Tibial nerve (tissue), 4 donors: ENCODE measurements at regions not wholly inside any gene's neighbourhood (a gene's known extent, or its start where the extent isn't known, plus 50 kb on each side); places are given as distances from the start of the nearest gene placed in this dataset.

ENCODE experiments used
- DNase-seq, 2 donors: peaks; one replicate each; pipeline ENCODE4 v3.0.0-alpha.2; 2019; ENCODE audit warnings: low spot score in 2 of 2
- H3K27ac ChIP-seq, 4 donors: fragments of 200-600 bp; sonication (generic) in 3 of 4; one replicate each; pipeline ENCODE4 v1.5.1; 2017 to 2019; ENCODE audit warnings: mild to moderate bottlenecking in 1 of 4
- H3K27me3 ChIP-seq, 2 donors: fragments of 200-600 bp; sonication (generic) in 1 of 2; one replicate each; pipeline versions ENCODE4 v1.5.1 to v1.6.0; 2017 to 2019
- H3K36me3 ChIP-seq, 3 donors: fragments of 200-600 bp; sonication (generic); one replicate each; pipeline ENCODE4 v1.5.1; 2018 to 2019
- H3K4me1 ChIP-seq, 4 donors: fragments of 200-600 bp; sonication (generic) in 3 of 4; one replicate each; pipeline ENCODE4 v1.5.1; 2017 to 2019
- H3K4me3 ChIP-seq, 4 donors: fragments of 200-600 bp; sonication (generic) in 3 of 4; one replicate each; pipeline ENCODE4 v1.5.1; 2017 to 2019; ENCODE audit warnings: mild to moderate bottlenecking in 1 of 4, moderate library complexity in 1 of 4
- H3K9me3 ChIP-seq, 4 donors: fragments of 200-600 bp; sonication (generic) in 3 of 4; one replicate each; pipeline ENCODE4 v1.5.1; 2017 to 2019
- CTCF ChIP-seq, 5 experiments: fragments of 200-600 bp in 3 of 5; fragments of 450-650 bp in 2 of 5; sonication (generic) in 3 of 5; IDR thresholded peaks; one replicate each; pipeline ENCODE4 v1.5.1; 2016 to 2019; ENCODE audit warnings: antibody characterized with exemption in 5 of 5, mild to moderate bottlenecking in 3 of 5, moderate library complexity in 2 of 5
- EP300 ChIP-seq, 2 donors: sonication (generic); formaldehyde crosslinking; IDR thresholded peaks; one replicate each; pipeline ENCODE4 v1.6.1; 2017; ENCODE audit warnings: antibody characterized with exemption in 2 of 2, mild to moderate bottlenecking in 1 of 2
- POLR2A ChIP-seq, 2 donors: fragments of 450-650 bp; IDR thresholded peaks; one replicate each; pipeline ENCODE4 v1.6.1; 2017; ENCODE audit warnings: antibody characterized with exemption in 2 of 2, mild to moderate bottlenecking in 2 of 2, moderate library complexity in 2 of 2
- WGBS, 2 donors: methylation state at CpG; one replicate each; pipeline ENCODE4 v1.1.5; 2018; 5-methylcytosine and 5-hydroxymethylcytosine counted together

- no peak overlapping the region for H3K4me3 ChIP-seq
- TF ChIP-seq POLR2A (IDR thresholded peaks at IDR 0.05) (no peak), CTCF (IDR thresholded peaks at IDR 0.05) (no peak), EP300 (IDR thresholded peaks at IDR 0.05) (no peak)
- no peaks in the 10 kb centered on the region for H3K27me3 ChIP-seq
- no peak for DNase-seq
- 85 to 92% methylated on average over 1 of the region's 1 CpG for WGBS, 2 donors
- H3K9me3 ChIP-seq: peaks cover 0 to 42% (median 5%) of the 10 kb centered on the region in 4 donors
- no peaks in the 10 kb centered on the region for H3K4me1 ChIP-seq
- H3K36me3 ChIP-seq: no peaks in the 10 kb centered on the region
- no peak overlapping the region for H3K27ac ChIP-seq
Measured at GRCh38 chr1:73331726-73332125, 866.2 kb downstream of the LRRIQ3 start.

DNA sequence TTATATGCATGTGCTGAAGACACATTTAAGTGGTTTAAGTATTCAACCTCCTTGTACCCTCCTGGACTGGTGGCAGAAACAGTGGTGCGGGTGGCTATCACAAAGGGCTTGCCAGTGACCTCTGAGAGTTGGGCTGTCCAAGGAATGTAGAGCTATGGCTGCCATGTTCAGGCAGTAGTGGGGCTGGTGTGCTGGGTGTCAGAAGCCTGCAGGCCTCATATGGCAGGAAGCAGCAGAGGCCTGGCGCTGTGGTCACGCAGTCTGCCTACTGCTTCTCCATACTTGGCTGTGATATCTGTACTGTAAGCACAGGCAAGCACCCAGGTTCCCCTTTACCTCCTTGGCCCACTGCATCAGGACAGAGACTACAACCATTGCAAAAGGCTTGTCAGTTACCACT, 870.0 kb downstream of the LRRIQ3 start:
- peaks cover 0 to 52% (median 5%) of the 10 kb centered on the region in 4 donors for H3K9me3 ChIP-seq
- no peaks in the 10 kb centered on the region for H3K27me3 ChIP-seq
- WGBS, 2 donors: 97 to 100% methylated on average over 3 of the region's 3 CpGs

GRCh38 chr1:73327180-73327793, 870.7 kb downstream of the LRRIQ3 start:
- no peaks in the 10 kb centered on the region for H3K4me1 ChIP-seq
- no peak overlapping the region for H3K4me3 ChIP-seq
- no peak overlapping the region for H3K27ac ChIP-seq
- no peak for TF ChIP-seq CTCF (IDR thresholded peaks at IDR 0.05)
- no peak for TF ChIP-seq EP300 (IDR thresholded peaks at IDR 0.05)
- WGBS, 2 donors: 89 to 93% methylated on average over 3 of the region's 3 CpGs
- H3K27me3 ChIP-seq: no peaks in the 10 kb centered on the region
- no peaks in the 10 kb centered on the region for H3K36me3 ChIP-seq
- peaks cover 0 to 45% (median 5%) of the 10 kb centered on the region in 4 donors for H3K9me3 ChIP-seq
- no peak for DNase-seq

More for the DNA sequence above, 870.0 kb downstream of the LRRIQ3 start:
- TF ChIP-seq CTCF (IDR thresholded peaks at IDR 0.05) (no peak), EP300 (IDR thresholded peaks at IDR 0.05) (no peak)
- H3K27ac ChIP-seq: no peak overlapping the region
- DNase-seq: no peak
- no peak overlapping the region for H3K4me3 ChIP-seq
- no peaks in the 10 kb centered on the region for H3K4me1 ChIP-seq
- no peaks in the 10 kb centered on the region for H3K36me3 ChIP-seq

DNA sequence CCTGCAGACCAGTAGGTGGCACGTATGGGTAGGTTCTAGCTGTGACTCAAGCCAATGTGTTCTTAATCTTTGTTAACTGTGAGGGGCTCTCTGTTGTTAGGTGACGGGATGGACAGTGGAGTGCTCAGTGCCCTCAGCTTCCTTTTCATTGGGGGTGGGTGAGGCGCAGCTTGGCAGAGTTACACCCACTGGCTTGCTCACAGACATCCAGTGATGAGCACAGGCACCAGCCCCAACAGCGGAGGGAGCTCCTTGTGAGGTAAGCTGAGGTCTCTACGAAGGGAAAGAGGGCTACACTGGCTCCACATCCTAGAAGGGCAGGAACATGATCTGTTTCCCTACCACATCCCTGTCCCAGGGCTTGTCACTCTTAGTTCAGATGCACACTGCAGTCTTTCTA, 871.3 kb downstream of the LRRIQ3 start:
- Histone ChIP-seq H3K36me3 (no peaks in the 10 kb centered on the region), H3K27me3 (no peaks in the 10 kb centered on the region), H3K4me1 (no peaks in the 10 kb centered on the region), H3K4me3 (no peak overlapping the region), H3K27ac (no peak overlapping the region), H3K9me3 (peaks cover 0 to 38% (median 2%) of the 10 kb centered on the region in 4 donors)
- TF ChIP-seq EP300 (IDR thresholded peaks at IDR 0.05) (no peak), POLR2A (IDR thresholded peaks at IDR 0.05) (no peak), CTCF (IDR thresholded peaks at IDR 0.05) (no peak)
- DNase-seq: no peak
- 90 to 91% methylated on average over 5 of the region's 5 CpGs for WGBS, 2 donors

GRCh38 chr1:73310797-73311381, 887.1 kb downstream of the LRRIQ3 start:
- no peak for DNase-seq
- no peak overlapping the region for H3K4me3 ChIP-seq
- TF ChIP-seq EP300 (IDR thresholded peaks at IDR 0.05) (no peak), POLR2A (IDR thresholded peaks at IDR 0.05) (no peak), CTCF (IDR thresholded peaks at IDR 0.05) (no peak)
- no peak overlapping the region for H3K27ac ChIP-seq
- H3K27me3 ChIP-seq: no peaks in the 10 kb centered on the region
- WGBS, 2 donors: 68 to 84% methylated on average over 4 of the region's 4 CpGs
- no peaks in the 10 kb centered on the region for H3K4me1 ChIP-seq
- H3K36me3 ChIP-seq: no peaks in the 10 kb centered on the region
- H3K9me3 ChIP-seq: no peaks in the 10 kb centered on the region
